GM18867 (cell line): ENCODE measurements at regions not wholly inside any gene's neighbourhood (a gene's known extent, or its start where the extent isn't known, plus 50 kb on each side); places are given as distances from the start of the nearest gene placed in this dataset.
"Not testable (repeated sequence)": the region's sequence is repeated elsewhere in the genome, so short reads cannot be mapped to it uniquely, and the experiment has no call there.

Experiments used
- ATAC-seq: cut with Tn5 transposase; IDR thresholded peaks from one replicate; pipeline ENCODE4 v1.9.1; 2021; ENCODE audit warnings: mild to moderate bottlenecking, moderate library complexity; ENCODE audit not compliant: unreplicated experiment

DNA sequence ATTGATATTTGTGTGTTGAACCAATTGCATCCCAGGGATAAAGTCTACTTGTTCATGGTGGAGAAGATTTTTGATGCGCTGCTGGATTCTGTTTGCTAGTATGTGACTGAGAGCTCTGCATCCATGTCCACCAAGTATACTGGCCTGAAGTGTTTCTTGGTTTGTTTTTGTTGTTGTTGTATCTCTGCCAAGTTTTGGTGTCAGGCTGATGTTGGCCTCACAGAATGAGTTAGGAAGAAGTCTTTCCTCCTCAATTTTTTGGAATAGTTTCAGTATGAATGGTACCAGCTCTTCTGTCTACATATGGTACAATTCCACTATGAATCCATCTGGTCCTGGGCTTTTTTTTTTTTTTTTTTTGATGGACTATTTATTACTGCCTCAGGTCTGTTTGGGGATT lies 50.9 kb upstream of the OSTN start:
- ATAC-seq = no peak

DNA sequence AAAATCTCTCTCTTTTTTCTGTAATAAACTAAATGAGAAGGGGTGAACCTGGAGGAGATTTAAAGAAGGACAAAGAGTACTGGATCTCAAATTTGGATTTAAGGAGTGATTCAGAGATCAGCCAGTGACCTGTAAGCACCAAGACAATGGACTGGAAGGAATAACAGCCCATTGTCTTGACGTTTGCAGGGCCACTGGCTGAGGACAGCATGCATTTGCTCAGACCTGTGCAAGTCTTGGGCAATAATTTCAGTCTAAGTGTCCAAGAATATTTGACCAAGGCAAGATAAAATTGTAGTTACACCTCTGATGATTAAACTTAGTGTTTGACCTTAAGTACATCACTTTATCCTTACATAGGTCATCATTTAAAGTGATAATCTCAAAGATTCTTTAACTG lies 55.8 kb upstream of the OSTN start:
- ATAC-seq = no peak

DNA sequence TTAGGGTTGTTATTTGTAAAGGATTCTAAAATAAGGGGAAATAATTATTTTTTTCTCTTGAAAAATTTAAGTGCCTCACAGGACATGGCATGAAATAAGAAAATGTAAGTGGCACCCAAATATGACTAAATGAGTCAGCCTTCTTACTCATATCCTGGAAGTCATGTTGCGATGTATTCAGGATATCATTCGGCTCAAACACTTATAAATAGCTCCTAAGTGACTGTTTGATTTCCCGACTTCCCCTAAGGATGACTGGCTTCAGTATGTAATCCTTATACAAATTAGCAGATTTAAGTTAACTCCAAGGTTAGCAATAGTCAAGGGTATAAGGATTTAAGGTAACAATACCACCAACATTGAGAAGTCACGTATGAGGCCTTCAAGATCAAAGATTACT lies 57.3 kb upstream of the OSTN start:
- ATAC-seq = no peak

GRCh38 chr3:191139736-191140135 lies 59.3 kb upstream of the OSTN start:
- peak; percentile 76 for ATAC-seq

- ATAC-seq = no peak
Observed at GRCh38 chr3:191138937-191139336, 60.1 kb upstream of the OSTN start.

- ATAC-seq = peak; percentile 23
Observed at GRCh38 chr3:191137708-191138107, 61.3 kb upstream of the OSTN start.

DNA sequence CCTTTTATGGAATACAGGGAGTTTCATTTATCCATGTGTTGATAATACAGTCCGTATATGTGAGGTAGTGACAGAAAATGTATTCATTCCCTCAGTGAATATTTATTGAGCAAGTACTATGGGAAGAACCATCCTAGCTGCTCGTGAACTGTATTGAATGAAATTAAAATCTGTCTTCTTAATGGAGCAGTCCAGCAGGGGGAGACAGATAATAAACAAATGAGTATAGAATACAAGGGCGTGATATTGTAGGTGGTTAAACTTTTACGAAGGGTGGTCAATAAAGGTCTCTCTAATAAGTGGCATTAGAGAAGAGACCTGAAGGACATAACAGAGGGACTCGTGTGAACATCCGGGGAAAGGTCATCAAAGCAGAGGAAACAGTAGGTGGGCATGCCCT lies 62.7 kb upstream of the OSTN start:
- ATAC-seq = no peak

GRCh38 chr3:191135175-191135574 lies 63.9 kb upstream of the OSTN start:
- no peak for ATAC-seq

- ATAC-seq = no peak
Observed at GRCh38 chr3:191133359-191133758, 65.7 kb upstream of the OSTN start.

- no peak for ATAC-seq
Observed at GRCh38 chr3:191131305-191131704, 67.7 kb upstream of the OSTN start.

- ATAC-seq = not testable (repeated sequence)
Observed at GRCh38 chr3:191124891-191125290, 74.2 kb upstream of the OSTN start.

DNA sequence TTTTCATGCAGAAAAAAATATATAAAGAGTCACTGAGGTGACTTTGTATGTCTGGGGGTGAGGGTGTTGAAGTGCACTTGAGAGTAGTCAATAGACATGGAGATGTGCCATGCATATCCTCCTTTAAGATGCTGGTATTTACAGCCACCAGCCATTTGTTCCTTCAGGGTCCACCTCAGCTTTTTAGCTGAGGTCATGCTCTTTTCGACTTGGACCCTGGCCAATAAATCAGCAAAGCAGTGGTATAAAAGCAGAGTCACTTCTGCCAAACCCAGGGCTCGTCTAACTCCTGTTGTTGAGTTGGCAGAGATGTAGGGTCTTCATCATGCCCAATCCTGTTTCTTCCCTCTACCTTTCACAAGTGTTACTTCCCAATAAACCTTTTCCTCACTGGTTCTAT lies 75.1 kb upstream of the OSTN start:
- no peak for ATAC-seq

- ATAC-seq = no peak
Observed at GRCh38 chr3:191123231-191123630, 75.8 kb upstream of the OSTN start.

GRCh38 chr3:191120447-191121298 lies 78.4 kb upstream of the OSTN start:
- ATAC-seq = peak; percentile 42

- ATAC-seq = peak; percentile 58
Observed at GRCh38 chr3:191119415-191120295, 79.4 kb upstream of the OSTN start.

GRCh38 chr3:191111722-191112121 lies 87.3 kb upstream of the OSTN start:
- ATAC-seq = no peak

- no peak for ATAC-seq
Observed at GRCh38 chr3:191105418-191105817, 93.6 kb upstream of the OSTN start.

DNA sequence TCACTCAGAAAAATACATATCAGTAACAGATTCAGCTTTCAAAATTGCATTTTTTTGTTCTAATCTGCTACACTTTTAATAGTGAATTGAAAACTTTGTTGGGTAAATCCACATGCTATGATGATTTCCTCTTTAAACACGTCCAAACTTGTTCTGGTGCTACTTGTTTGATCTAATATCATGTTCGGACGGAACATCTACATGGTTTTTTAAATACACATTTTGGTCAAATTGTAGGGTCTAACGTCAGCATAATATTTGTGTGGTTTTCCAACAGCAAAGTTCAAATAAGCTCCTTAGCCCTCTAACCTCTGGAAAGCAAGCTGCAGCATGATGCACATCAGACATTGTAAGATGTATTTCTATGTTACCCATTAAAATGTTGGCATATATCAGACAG lies 98.5 kb upstream of the OSTN start:
- ATAC-seq = no peak

DNA sequence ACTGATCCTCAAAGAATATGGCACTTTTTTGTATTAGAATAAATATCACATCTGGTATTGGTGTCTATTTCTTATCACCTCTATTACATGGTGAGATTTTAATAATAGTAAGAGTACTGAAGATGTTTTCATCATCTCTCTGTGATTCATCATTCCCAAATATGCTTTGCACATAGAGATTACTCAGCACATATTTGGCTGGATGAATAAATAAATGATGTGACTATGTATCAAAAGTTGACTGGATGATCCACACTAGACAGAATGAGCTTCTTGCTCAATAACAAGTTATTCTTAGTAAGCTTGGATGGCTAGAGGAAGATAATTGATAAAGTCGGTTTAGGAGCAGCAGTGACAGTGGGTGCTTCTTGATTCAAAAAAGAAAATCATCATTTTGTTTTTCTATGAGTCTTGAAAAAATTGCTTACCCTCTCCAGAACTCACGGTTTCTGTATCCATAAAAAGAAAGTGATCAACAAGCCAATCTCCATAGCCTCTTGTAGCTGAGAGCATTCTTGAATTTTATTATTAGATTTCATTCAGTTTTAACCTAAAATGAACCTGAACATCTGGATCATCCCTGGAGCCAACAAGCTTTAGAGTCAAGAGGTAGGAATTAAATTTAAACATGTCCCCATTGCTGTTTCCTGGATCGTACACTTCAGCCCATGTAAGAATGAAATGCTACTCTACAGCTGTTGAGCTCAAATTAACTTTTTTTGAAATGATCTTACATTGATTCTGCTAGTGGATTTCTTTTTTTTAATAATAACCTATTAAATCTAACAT lies 104.8 kb upstream of the OSTN start:
- ATAC-seq = no peak

- ATAC-seq = no peak
Observed at GRCh38 chr3:191087391-191087790, 111.7 kb upstream of the OSTN start.

DNA sequence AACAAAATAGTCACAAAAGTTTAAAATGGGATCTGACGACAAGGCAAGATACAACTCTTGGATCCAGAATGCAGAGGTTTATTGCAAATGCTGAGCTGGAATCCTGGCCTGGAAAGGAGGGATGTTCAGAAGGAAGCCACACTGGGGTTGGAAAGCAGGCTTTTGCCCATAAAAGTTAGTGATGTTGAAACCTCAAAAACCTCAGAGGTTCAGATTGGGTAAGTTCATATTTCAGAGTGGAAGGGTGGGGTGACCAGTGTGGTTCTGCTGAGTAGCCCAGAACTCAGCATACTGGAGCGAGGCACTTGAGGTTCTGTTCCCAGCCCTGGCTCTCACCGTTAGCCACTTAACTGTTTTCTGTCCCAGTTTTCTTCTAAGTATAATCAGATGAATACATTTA lies 114.0 kb upstream of the OSTN start:
- ATAC-seq = no peak
